ENCODE measurements at regions not wholly inside any gene's neighbourhood (a gene's known extent, or its start where the extent isn't known, plus 50 kb on each side); places are given as distances from the start of the nearest gene placed in this dataset.
"Not testable (repeated sequence)": the region's sequence is repeated elsewhere in the genome, so short reads cannot be mapped to it uniquely, and the experiment has no call there.

GRCh38 chr9:31745468-31745867 is 639.0 kb upstream of the ACO1 start:
- Histone ChIP-seq H2AFZ (ENCODE audit: low read depth, low read length) (no peak overlapping the region), H3K79me2 (ENCODE audit: low read length) (no peaks in the 10 kb centered on the region), H3K4me2 (ENCODE audit: low read length) (no peak overlapping the region), H3K4me1 (ENCODE audit: low read length) (no peaks in the 10 kb centered on the region), H4K20me1 (ENCODE audit: insufficient read depth, low read length) (no peaks in the 10 kb centered on the region), H3K9me3 (ENCODE audit: insufficient read depth, low read length) (no peaks in the 10 kb centered on the region; the same call in 1 of the 2 replicates), H3K9ac (ENCODE audit: low read length) (no peak overlapping the region), H3K27ac (ENCODE audit: low read length) (no peak overlapping the region), H3K27me3 (ENCODE audit: low read depth, low read length) (no peaks in the 10 kb centered on the region), H3K4me3 (ENCODE audit: low read length) (no peak overlapping the region), H3K36me3 (replicated peaks; ENCODE audit: low read depth, low read length) (no peaks in the 10 kb centered on the region)
- no peak for TF ChIP-seq EZH2phosphoT487 (IDR thresholded peaks at IDR 0.05; ENCODE audit: low read depth)
- TF ChIP-seq CTCF (IDR thresholded peaks at IDR 0.05; ENCODE audit: low read depth, low read length) = no peak

GRCh38 chr9:31745886-31746285 is 638.6 kb upstream of the ACO1 start:
- Histone ChIP-seq H4K20me1 (ENCODE audit: insufficient read depth, low read length) (no peaks in the 10 kb centered on the region), H3K4me2 (ENCODE audit: low read length) (no peak overlapping the region), H3K4me1 (ENCODE audit: low read length) (no peaks in the 10 kb centered on the region), H2AFZ (ENCODE audit: low read depth, low read length) (no peak overlapping the region), H3K9ac (ENCODE audit: low read length) (no peak overlapping the region), H3K79me2 (ENCODE audit: low read length) (no peaks in the 10 kb centered on the region), H3K27ac (ENCODE audit: low read length) (no peak overlapping the region), H3K4me3 (ENCODE audit: low read length) (no peak overlapping the region), H3K27me3 (ENCODE audit: low read depth, low read length) (no peaks in the 10 kb centered on the region), H3K9me3 (ENCODE audit: insufficient read depth, low read length) (no peaks in the 10 kb centered on the region; the same call in 1 of the 2 replicates), H3K36me3 (replicated peaks; ENCODE audit: low read depth, low read length) (no peaks in the 10 kb centered on the region)
- TF ChIP-seq EZH2phosphoT487 (IDR thresholded peaks at IDR 0.05; ENCODE audit: low read depth) (no peak), CTCF (IDR thresholded peaks at IDR 0.05; ENCODE audit: low read depth, low read length) (no peak)

GRCh38 chr9:31753756-31754155 is 630.7 kb upstream of the ACO1 start:
- Histone ChIP-seq H3K4me1 (ENCODE audit: low read length) (no peaks in the 10 kb centered on the region), H4K20me1 (ENCODE audit: insufficient read depth, low read length) (no peaks in the 10 kb centered on the region), H3K36me3 (replicated peaks; ENCODE audit: low read depth, low read length) (no peaks in the 10 kb centered on the region), H3K9me3 (ENCODE audit: insufficient read depth, low read length) (no peaks in the 10 kb centered on the region), H3K4me3 (ENCODE audit: low read length) (no peak overlapping the region), H2AFZ (ENCODE audit: low read depth, low read length) (no peak overlapping the region), H3K79me2 (ENCODE audit: low read length) (no peaks in the 10 kb centered on the region), H3K27me3 (ENCODE audit: low read depth, low read length) (no peaks in the 10 kb centered on the region), H3K4me2 (ENCODE audit: low read length) (no peak overlapping the region), H3K9ac (ENCODE audit: low read length) (no peak overlapping the region), H3K27ac (ENCODE audit: low read length) (no peak overlapping the region)
- TF ChIP-seq EZH2phosphoT487 (IDR thresholded peaks at IDR 0.05; ENCODE audit: low read depth) (no peak), CTCF (IDR thresholded peaks at IDR 0.05; ENCODE audit: low read depth, low read length) (no peak)

- H3K9ac ChIP-seq (ENCODE audit: low read length) = no peak overlapping the region
- no peak for TF ChIP-seq EZH2phosphoT487 (IDR thresholded peaks at IDR 0.05; ENCODE audit: low read depth)
- no peak for TF ChIP-seq CTCF (IDR thresholded peaks at IDR 0.05; ENCODE audit: low read depth, low read length)
- no peaks in the 10 kb centered on the region; the same call in 1 of the 2 replicates for H3K9me3 ChIP-seq (ENCODE audit: insufficient read depth, low read length)
- no peaks in the 10 kb centered on the region for H3K4me1 ChIP-seq (ENCODE audit: low read length)
- H3K27me3 ChIP-seq (ENCODE audit: low read depth, low read length) = no peaks in the 10 kb centered on the region
- no peak overlapping the region for H3K4me3 ChIP-seq (ENCODE audit: low read length)
- no peak overlapping the region for H3K4me2 ChIP-seq (ENCODE audit: low read length)
- H4K20me1 ChIP-seq (ENCODE audit: insufficient read depth, low read length) = no peaks in the 10 kb centered on the region
- no peaks in the 10 kb centered on the region for H3K79me2 ChIP-seq (ENCODE audit: low read length)
- no peak overlapping the region for H3K27ac ChIP-seq (ENCODE audit: low read length)
- no peak overlapping the region for H2AFZ ChIP-seq (ENCODE audit: low read depth, low read length)
- no peaks in the 10 kb centered on the region for H3K36me3 ChIP-seq (replicated peaks; ENCODE audit: low read depth, low read length)
These were observed 624.7 kb upstream of the ACO1 start for GRCh38 chr9:31759703-31760102.

GRCh38 chr9:31774021-31774420 is 610.4 kb upstream of the ACO1 start:
- not testable (repeated sequence) for H4K20me1 ChIP-seq (ENCODE audit: insufficient read depth, low read length); H3K27ac ChIP-seq (ENCODE audit: low read length); H3K79me2 ChIP-seq (ENCODE audit: low read length); H3K27me3 ChIP-seq (ENCODE audit: low read depth, low read length); H3K4me2 ChIP-seq (ENCODE audit: low read length); H3K36me3 ChIP-seq (replicated peaks; ENCODE audit: low read depth, low read length); H3K4me3 ChIP-seq (ENCODE audit: low read length); H3K4me1 ChIP-seq (ENCODE audit: low read length); H2AFZ ChIP-seq (ENCODE audit: low read depth, low read length); H3K9me3 ChIP-seq (ENCODE audit: insufficient read depth, low read length); H3K9ac ChIP-seq (ENCODE audit: low read length)
